NK-92 treated with Interleukin-12 subunit alpha and Interleukin-12 subunit beta, amount 100 ng/mL, for 24 hours (cell line): ENCODE measurements at regions not wholly inside any gene's neighbourhood (a gene's known extent, or its start where the extent isn't known, plus 50 kb on each side); places are given as distances from the start of the nearest gene placed in this dataset.

ENCODE experiments used
- DNase-seq: peaks from one replicate; lab custom pipeline; 2025; lab: John Stamatoyannopoulos, UW

GRCh38 chr5:174412374-174412773 is 312.0 kb upstream of the MSX2 start:
- no peak for DNase-seq

DNA sequence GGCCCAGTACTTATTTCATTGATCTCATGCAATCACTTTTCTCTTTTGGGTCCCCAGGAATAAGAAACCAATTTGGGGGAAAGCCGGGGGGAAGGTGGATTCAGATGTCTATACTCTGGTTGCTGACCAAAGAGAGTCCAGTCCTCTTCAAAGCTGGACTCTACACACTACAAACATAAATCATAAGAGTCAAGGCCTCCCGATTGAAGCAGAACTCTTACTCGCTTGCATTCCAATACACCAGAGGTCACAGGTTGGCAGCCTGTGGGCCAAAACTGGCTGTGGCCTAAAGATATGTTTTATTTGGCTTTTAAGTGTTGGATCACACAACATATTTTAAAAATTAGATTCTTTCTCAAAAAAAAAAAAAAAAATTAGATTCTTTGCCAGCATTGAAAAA is 311.4 kb upstream of the MSX2 start:
- DNase-seq, result no peak

GRCh38 chr5:174413567-174414314 is 310.6 kb upstream of the MSX2 start:
- no peak for DNase-seq

DNA sequence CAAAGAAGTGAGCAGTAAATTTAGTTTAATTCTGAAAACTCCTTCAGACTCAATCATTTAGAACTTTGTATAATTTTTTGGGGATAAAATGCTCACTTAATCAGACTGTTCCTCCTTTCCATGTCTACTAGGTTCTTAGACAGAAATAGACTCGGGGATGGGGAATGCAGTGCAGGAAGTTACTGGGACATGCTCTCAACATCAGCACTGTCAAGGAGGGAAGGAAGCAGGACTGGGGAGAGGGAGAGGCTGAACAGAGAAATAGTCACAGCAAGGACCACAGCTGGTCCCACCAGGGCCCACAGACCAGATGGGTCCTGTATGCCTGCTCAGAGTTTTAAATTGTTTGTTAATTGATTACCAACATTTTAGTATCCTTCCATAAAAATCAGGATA is 310.1 kb upstream of the MSX2 start:
- no peak for DNase-seq

DNA sequence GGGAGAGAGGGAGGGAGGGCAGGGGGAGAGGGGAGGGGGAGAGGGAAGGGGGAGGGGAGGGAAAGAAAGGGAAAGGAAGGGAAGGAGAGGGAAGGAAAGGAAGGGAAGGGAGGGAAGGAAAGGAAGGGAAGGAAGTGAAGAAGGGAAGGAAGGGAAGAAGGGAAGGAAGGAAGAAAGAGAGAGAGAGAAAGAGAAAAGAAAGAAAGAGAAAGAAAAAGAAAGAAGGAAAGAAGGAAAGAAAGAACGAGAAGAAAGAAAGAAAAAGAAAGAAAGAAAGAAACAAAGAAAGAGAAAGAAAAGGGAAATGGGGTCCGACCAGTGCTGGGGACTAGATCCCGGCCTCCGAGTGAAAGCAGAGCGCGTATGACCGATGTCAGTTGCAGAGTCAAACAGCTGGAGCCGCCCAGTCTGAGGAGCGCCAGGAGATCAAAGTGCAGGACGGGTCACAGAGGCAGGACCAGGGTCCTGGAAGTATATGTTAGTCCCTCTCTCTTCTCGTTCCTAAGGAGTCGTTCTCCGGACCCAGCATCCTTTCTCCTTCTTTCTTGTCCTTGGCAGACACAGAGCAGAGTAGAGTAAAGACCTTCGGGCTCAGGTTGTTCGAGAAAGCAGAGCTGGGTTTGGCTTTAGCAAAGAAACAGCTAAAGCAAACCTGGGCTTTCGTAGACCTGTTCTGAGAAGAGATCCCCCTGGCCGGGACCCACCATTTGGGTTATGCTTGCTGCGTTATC is 305.4 kb upstream of the MSX2 start:
- DNase-seq, result no peak

GRCh38 chr5:174419540-174420132 is 304.7 kb upstream of the MSX2 start:
- DNase-seq, result peak; percentile 65

DNA sequence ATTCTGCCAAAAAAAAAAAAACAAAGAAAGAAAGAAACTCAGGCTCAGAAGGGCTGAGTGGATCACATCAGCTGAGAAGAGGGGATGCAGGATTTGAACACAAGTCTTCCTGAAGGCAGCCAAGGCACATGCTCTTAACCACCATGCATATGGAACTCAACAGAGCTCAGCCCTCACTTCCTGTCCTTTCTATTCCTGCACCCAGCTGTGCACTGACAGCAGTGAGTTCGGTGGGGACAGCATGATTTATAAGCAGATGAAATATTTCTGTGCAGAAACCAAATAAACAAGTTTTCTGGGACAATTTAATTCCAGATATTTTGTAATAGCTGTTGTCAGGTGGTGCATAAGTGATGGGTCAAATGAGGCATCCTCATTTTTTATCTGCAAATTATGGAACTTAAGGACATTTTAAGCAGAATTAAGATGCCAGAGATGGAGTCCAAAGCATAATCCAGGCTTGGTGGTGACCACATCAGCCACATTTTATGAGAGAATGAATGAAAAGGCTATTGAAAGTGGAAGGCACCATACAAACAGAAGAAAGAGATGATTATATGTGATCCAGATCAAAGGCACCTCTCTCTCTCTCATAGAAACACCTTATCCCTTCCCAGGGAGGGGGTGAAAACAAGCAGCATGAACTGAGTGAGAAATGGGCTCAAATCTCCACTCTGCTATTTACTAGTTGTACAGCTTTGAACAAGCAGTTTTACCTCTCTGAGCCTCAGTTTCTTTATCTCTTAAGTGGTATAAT is 303.6 kb upstream of the MSX2 start:
- no peak for DNase-seq

GRCh38 chr5:174421408-174421805 is 303.0 kb upstream of the MSX2 start:
- DNase-seq, result no peak

DNA sequence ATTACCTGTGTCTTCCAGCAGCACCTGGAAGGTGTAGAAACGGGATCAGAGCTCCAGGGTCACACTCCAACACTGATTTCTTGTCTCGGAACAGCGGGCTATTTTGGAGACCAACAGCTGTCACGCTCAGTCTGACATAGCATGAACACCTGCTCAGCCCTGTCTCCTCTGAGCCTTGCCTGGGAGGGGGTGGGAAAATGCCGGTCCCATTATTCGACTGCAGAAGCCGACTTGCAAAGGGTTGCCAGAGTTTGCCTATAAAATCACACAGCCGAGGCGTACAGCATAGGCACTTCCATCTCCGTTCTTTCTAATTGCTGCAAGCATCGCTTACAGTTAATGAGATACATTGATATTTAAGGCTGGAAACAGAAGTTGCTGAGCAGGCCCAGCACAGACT is 300.8 kb upstream of the MSX2 start:
- DNase-seq, result no peak

GRCh38 chr5:174424219-174425053 is 299.9 kb upstream of the MSX2 start:
- DNase-seq, result no peak

GRCh38 chr5:174425271-174425963 is 299.0 kb upstream of the MSX2 start:
- DNase-seq, result no peak

DNA sequence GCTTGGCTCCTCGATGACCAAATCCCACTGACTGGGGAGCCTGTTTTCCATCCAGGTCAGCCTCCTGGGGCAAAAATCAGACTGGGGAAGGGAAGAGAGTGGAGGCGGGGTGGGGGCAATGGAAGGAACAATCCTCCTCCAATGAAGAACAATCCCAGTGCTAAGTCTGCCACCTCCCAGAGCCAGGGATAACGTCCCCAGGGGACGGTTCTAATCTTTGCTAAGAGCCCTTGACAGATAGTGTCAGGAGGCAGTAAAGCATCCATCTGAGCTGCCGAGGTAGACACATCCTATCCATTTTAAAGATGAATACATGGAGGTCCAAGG is 298.5 kb upstream of the MSX2 start:
- no peak for DNase-seq

- DNase-seq, result no peak
Measured at GRCh38 chr5:174426388-174426787, 298.0 kb upstream of the MSX2 start.

GRCh38 chr5:174426851-174427250 is 297.5 kb upstream of the MSX2 start:
- no peak for DNase-seq

GRCh38 chr5:174427304-174427703 is 297.1 kb upstream of the MSX2 start:
- DNase-seq, result no peak

DNA sequence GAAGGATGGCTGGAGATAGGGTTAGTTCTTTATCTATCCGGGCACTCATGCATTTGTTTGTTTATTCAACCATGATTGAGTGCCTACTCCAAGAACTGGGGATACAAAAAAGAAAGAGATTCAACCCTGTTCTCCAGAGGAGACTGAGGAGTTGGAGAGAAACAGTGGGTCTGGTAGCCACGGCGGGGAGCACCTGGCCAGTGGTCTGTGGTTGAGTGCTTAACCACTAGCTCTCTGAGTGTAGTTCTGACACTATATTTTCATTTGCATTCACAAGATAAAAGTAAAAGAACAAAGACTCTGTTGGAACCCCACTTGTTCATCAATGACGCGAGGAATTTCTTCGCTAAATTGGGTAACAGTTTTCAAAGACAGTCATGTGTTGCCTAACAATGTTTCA is 295.5 kb upstream of the MSX2 start:
- no peak for DNase-seq

GRCh38 chr5:174430940-174431339 is 293.4 kb upstream of the MSX2 start:
- DNase-seq, result no peak

- DNase-seq, result no peak
Measured at GRCh38 chr5:174431504-174431903, 292.9 kb upstream of the MSX2 start.

DNA sequence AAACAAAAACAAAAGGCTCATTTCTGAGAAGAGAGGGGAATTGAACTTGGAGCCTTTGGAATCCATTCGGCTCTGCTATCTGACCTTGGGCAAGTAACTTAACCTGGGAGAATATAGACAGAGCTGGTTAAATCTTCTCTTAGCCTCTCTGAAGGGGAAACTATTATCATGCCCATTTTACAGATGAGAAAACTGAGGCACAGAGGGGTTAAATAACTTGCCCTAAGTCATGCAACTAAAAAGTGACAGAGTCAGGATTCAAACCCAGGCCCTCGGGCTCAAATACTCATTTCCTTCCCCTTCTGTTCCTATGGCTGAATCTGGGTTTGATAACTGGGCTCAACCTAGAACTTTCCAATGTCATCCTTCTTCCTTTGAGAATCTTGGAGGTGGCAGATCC is 291.3 kb upstream of the MSX2 start:
- DNase-seq, result no peak

DNA sequence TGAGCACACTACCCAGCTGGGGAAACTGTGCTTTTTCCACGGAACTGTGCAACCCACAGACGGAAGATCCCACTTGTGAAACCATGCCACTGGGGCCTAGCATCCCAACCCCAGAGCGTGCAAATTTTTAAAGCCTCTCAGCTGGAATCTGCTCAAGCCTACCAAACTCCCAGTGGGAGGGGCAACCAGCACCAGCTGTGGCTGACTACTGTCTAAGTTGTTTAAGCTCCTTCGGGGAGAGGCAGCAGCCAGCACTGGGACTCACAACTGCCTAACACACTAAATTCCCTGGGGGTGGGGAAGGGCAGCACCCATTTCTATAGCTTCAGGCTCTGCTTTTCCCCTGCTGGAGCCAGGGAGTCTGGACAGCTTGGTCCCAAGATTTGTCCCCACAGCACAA is 287.6 kb upstream of the MSX2 start:
- DNase-seq, result no peak

DNA sequence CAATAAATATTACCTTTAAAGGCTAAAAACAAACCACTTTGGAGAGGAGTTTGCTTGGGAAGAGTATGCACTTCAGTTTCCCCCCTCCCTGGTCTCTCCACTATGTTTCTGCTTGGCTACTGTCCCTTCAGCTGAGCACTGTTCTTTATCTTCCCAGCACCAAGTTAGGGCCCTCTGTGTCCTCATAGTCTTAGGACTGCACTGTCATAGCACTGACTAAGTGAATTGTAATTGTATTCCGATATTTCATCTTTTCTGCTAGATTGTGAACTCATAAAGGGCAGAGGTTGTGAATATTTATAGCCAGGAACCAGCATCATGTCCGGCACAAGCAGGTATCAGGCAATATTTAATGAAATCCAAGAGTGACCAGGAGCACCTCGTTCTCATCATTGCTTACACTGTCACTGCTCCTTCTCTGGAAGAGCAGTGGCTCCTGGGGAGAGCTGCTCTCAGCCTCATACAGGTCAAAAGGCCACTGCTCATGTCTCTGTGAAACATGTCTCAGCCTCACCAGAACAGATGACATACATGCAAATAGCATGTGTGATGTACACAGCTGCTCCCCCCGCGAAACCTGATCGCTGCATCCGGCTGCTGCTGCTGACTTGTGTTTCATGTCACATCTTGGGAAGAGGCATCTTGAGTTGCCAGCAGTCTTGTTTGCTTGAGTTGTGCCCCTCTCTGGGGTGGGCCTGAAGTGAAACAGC is 279.7 kb upstream of the MSX2 start:
- no peak for DNase-seq
